NB4 (cell line): ENCODE measurements at regions not wholly inside any gene's neighbourhood (a gene's known extent, or its start where the extent isn't known, plus 50 kb on each side); places are given as distances from the start of the nearest gene placed in this dataset.

Source experiments
- POLR2A ChIP-seq: IDR thresholded peaks from 2 replicates; pipeline ENCODE4 v1.6.1; 2011; ENCODE audit warnings: mild to moderate bottlenecking; ENCODE audit not compliant: insufficient read length; ENCODE audit errors: extremely low read depth
- TF ChIP-seq, protein P1 (sequence below): IDR thresholded peaks from one replicate; pipeline ENCODE4 v1.5.1; 2012; ENCODE audit warnings: low read depth, low read length
- TF ChIP-seq, protein P2 (sequence below): IDR thresholded peaks from 2 replicates; pipeline ENCODE4 v1.6.1; 2011; ENCODE audit warnings: low read depth, low read length

DNA sequence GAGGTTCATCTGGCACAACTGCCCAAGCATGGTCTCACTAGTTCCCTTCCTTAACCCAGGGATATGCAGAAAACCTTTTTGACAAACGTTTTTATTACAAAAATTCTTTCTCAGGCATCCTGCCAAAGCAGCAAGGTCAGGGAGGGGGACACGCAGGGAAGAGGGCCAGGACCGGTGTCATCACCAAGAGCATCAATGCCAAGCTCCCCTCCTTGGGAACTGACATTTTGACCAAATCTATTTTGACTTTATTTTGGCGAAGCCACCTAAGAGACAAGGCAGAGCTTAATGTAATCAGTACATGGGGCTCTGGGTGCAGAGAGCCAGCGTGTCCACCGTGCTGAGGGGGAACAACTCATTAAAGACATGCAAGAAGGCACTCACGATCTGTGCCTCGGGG is 265.2 kb downstream of the CBLN1 start:
- TF ChIP-seq, protein P1, sequence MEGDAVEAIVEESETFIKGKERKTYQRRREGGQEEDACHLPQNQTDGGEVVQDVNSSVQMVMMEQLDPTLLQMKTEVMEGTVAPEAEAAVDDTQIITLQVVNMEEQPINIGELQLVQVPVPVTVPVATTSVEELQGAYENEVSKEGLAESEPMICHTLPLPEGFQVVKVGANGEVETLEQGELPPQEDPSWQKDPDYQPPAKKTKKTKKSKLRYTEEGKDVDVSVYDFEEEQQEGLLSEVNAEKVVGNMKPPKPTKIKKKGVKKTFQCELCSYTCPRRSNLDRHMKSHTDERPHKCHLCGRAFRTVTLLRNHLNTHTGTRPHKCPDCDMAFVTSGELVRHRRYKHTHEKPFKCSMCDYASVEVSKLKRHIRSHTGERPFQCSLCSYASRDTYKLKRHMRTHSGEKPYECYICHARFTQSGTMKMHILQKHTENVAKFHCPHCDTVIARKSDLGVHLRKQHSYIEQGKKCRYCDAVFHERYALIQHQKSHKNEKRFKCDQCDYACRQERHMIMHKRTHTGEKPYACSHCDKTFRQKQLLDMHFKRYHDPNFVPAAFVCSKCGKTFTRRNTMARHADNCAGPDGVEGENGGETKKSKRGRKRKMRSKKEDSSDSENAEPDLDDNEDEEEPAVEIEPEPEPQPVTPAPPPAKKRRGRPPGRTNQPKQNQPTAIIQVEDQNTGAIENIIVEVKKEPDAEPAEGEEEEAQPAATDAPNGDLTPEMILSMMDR, result no peak
- no peak for TF ChIP-seq POLR2A
- TF ChIP-seq, protein P2, sequence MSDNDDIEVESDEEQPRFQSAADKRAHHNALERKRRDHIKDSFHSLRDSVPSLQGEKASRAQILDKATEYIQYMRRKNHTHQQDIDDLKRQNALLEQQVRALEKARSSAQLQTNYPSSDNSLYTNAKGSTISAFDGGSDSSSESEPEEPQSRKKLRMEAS, result no peak
